Stimulated activated CD4-positive, alpha-beta T cell treated with anti-CD3 and anti-CD28 coated beads, Interleukin-4, amount 100 ng/mL, for 1 hour (primary cell): ENCODE measurements at regions not wholly inside any gene's neighbourhood (a gene's known extent, or its start where the extent isn't known, plus 50 kb on each side); places are given as distances from the start of the nearest gene placed in this dataset.
"Not testable (repeated sequence)": the region's sequence is repeated elsewhere in the genome, so short reads cannot be mapped to it uniquely, and the experiment has no call there.

ENCODE experiments used
- DNase-seq: peaks from one replicate; pipeline ENCODE4 v3.0.0-alpha.2; 2020

DNA sequence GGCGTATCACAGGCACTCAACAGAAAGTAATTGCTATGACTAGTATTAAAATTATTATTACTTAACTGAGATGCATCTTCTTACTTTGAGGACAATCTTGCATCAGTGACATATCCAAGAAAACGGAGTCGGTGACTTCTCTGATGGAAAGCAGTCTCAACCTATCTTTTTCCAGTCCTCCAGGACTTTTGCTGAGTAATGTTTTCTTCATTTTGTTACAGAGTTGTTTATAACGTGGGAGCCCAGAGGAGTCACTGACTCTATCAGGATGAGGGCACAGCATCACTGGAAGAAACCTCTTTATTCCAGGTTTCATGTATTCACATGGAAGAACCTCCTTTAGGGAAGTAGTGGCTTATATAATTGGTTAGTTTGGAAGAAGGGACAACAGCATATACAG lies 51.5 kb upstream of the MELK start:
- DNase-seq, result no peak

DNA sequence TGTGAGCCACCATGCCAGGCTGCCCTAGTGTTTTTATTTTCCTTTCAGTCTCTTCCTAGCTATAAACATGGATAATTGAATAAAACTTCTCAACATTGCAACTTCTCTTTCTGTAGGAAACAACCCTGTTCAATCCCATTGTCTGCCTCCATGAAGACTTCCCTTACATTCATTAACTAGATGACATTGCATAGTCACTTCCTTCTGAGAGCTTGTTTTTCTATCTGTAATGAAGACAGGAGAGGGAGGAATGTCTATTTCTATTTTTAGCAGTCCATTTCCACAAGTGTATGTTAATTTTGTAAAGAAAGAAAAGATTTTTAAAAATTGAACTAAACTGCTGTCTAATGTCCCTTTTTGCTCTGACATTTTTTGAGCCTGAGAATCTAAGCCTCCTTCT lies 55.6 kb upstream of the MELK start:
- DNase-seq, result no peak

DNA sequence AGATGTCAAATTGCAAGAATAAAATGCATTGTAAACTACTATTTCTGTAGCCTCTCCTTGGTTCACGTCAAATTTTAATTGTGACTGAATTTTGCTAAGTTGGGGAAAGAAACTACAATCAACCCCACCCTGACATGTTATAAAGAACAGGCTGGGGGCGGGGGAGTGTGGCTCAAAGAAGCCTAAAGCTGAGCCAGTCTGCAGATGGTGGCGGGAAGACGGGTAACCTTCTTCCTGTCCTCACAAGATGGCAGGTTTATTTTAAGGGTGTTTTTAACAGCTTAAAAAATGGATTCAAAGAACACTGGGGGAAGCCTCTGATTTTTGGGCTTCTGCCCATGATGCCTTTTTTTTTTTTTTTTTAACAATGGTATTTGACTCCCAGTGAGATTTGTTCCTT lies 68.5 kb upstream of the MELK start:
- peak; percentile 12 for DNase-seq

DNA sequence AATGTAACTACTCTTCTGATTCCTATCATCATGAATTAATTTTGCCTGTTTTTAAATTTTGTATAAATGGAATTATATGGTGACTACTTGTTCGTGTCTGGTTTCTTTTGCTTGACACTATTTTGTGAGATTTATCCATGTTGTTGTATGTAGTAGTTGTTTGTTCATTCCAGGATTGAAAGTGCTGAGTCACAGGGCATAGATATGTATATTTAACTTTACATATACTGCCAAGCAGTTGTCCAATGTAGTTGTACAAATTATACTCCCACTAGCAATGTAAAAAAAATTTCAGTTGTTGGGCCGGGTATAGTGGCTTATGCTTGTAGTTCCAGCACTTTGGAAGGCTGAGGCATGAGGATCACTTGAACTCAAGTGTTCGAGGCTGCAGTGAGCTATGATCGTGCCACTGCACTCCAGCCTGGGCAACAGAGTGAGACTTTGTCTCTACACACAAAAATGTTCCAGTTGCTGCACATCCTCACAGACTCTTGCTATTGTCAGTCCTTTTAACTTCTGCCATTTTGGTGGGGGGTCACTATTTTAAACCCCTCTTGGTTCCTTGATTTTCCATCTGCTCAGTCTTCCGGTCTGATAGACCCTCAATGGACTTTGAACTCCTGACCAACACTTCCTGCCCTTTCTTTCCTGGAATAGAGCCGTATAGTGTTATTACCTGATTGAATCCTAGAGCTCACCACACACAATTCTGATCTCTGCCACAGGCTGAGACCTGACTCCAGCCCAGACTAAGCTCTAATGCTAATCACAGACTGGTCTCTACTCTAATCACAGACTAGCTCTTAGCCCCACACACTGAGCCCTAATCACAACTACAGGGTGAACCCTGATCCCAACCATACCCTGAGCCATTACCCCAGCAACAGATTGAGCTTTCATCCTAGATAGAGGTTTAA lies 69.3 kb upstream of the MELK start:
- DNase-seq, result no peak

DNA sequence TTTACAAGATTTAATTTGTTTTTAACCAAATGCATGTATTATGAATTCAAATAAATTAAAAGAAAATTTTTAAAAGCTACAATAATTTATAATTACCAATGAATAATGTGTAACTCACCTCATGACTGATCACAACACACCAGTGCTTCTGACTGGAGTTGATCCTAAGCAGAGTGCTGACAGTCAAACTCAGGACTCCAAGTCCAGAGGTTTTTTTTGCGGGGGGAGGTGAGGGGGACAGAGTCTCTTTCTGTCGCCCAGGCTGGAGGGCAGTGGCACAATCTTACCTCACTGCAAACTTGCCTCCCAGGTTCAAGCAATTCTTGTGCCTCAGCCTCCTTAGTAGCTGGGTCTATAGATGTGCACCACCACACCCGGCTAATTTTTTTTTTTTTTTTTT lies 71.0 kb upstream of the MELK start:
- DNase-seq, result no peak

DNA sequence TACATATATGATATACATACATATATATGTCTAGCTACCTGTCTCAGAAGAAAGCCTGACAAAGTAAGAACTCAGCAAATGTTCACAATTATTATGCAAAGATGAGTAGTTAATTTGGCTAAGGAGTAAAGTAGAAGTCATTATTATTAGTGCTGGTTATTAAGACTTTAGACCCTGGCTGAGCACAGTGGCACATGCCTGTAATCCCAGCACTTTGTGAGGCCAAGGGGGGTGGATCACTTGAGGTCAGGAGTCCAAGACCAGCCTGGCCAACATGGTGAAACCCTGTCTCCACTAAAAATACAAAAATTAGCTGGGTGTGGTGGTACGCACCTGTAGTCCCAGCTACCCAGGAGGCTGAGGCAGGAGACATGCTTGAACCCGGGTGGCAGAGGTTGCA lies 71.8 kb upstream of the MELK start:
- not testable (repeated sequence) for DNase-seq

DNA sequence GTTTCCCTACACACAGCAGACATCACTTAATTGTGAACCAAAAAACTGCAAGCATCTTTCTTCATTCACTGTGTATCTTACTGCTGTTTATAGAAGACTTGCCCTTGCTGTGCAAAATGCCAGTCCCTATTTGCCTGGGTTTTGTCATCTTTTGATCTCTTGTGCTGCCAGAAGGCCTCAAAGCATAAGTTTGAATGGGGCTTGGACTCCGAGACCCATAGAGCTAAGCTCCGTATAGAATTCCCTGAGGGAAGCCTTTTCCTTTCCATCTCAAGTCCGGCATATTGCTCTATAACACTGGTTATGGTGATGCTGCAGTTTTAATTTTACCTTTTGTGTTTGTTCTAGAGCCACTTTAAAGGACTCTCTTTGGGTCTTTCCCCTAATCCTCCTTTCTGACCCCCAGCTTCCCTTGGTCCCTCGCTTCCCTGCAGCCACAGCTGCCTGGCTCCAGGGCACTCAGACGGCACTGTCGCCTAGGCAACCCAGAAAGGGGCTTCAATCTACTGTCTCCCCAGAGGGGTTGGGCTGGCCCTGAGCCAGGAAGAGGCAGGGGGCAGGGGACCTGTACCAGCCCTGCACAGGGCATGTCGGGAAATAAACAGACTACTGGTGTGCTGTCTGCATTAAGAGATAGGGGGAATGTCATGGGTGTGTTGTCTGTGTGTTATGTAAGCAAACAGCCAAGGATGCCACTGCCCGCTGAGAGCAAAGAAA lies 73.4 kb upstream of the MELK start:
- no peak for DNase-seq

DNA sequence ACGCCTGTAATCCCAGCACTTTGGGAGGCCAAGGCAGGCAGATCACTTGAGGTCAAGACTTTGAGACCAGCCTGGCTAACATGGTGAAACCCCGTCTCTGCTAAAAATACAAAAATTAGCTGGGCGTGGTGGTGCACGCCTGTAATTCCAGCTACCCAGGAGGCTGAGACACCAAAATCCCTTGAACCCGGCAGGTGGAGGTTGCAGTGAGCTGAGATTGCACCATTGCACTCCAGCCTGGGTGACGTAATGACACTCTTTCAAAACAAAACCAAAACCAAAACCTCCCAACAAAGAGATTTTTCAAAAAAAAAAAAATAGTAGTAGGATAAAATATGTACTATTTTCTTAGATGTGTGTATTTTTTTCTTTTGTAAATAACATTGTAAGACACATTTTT lies 79.1 kb upstream of the MELK start:
- peak; percentile 19 for DNase-seq

DNA sequence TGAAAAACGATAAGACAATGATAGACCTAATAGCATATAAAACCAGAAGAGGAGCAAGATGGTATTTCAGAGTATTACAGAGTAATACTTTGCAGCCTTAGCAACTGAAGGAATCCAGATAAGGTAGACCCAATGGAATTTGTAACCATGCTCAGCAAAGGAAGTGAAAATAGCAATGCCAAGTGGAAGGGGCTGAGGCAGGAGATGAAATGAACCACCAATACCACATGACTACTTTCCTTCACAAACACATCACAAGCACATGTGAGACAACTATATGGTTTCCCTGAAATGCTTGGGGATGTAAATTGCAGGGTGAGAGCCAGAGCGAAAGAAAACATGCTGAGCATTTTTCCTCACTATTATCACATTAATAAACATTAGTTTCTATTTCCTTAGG lies 79.8 kb upstream of the MELK start:
- no peak for DNase-seq

DNA sequence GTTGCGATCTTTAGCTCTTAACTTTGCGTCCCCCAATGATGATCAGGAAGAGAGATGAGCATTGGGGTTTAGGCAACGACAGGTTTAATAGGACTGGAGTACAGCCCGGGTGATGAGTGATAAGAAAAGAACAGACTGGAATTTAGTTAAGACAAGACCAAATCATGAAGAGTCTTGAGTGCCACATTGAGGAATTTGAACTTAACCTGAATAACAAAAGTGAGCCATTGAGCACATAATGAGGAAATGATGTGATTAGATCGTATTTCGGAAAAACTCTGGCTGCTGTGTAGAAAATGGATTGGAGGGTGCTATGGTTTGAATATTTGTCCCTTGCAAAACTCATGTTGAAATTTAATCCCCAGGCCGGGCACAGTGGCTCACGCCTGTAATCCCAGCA lies 83.2 kb upstream of the MELK start:
- no peak for DNase-seq

DNA sequence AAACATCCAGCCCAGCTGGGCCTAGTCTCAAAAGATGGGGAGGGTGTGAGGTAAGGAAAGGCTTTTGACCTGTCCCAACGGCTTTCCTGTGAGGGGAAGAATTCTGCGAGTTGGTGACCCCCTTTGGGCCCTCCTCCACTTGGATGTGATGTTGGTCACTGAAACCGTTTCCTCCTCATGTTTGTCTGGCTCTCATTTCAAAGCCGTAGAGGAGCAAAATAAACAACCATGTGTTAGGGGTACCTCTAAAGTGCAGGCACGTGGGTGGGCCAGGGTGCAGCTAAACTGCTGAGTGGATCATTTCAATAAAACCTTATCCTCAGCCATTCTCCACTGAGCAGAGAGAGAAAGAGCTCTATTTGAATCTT lies 84.3 kb upstream of the MELK start:
- peak; percentile 25 for DNase-seq

DNA sequence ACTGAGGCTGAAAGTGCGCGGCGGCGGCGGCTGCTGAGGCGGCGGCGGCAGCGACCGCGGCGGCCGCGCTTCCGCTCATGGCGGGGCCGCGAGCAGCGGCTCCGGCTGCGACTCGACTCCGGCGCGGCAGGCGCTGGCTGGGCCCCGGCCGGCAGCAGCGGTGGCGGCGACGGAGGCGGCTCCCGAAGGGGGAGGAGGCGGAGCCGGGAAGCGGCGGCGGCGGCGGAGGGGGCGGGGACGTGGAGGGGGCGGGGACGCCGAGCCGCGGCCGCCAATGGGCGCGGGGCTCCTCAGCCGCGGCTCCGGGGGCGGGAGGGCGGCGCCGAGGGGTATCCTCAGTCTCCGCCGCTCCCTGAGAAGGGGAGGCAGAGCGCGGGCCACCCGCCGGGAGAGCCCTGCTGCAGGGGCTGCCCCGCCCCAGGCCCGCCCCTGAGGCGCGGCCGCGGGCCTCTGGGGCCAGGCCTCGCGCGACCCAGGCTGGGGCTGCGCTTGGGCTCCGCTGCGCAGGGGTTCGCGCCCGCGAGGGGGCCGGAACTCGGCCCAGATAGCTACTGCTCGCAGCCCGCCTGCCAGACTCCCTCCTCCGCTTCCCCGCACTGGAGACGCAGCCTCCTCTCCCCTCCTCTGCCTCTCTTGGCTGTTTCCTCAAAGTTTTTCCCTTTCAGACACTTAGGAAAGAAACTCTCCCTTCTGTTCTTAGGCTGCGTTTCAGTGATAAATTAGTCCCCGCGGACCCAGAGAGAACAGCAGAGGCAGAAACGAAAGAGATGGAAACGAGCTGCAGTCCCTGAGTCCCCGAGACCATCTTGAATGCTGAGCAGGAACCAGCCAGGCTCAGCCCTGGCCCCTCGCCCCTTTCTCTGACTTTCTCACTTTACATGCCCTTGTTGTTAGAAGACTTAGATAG lies 85.0 kb upstream of the MELK start:
- DNase-seq, result peak; percentile 91

DNA sequence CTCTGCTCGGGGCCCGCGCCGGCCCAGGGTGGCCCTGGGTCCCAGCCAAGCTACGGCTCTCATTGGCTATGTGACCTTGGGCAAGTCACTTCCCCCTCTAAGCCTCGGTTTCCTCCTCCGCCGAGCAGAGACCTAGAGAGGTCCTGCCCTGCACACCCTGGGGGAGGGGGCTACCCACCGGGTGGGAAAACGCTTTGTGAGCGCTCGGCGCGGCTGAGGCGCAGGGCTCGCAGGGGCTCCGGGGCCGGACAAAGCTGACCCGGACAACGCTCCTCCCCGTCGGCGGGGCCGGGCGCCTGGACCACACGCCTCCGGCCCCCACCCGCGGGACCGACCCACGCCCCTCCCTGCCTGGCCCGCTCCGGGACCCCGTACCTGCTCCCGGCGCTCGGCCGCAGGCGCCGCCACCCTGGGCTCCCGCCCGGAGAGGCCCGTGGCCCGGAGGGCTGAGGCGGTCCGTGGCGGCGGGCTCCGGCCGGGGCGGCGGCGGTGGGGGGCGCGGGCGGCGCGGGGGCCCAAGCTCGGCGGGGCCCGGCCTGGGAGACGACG lies 85.7 kb upstream of the MELK start:
- peak; percentile 55 for DNase-seq

DNA sequence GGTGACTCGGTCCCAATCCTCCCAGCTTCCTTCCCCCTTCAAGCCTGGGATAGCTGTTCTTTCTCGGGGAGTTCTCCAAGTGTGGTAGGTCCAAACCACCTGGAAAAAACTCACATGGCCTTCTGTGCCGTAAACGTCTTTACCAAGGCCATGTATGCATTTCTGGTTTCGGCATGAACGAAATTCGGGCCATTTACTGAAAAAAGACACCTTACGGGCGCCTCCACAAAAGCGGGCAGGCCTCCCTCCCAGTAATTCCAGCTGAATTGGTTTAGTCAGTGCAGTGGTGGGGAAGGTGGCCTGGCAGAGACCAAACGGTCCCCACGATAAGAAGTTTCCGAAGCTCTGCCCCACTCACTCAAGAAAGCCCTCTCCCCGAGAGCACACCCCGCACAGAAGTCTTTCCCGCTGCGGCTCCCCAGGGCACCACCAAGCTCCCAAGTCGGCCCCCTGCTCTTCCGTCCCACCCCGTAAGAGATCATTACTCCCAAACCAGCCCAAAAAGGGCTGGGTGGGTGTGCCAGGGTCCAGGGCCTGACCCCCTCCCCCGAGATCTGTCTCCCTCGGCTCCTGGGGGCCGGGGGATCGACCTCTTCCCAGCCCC lies 86.3 kb upstream of the MELK start:
- no peak for DNase-seq

DNA sequence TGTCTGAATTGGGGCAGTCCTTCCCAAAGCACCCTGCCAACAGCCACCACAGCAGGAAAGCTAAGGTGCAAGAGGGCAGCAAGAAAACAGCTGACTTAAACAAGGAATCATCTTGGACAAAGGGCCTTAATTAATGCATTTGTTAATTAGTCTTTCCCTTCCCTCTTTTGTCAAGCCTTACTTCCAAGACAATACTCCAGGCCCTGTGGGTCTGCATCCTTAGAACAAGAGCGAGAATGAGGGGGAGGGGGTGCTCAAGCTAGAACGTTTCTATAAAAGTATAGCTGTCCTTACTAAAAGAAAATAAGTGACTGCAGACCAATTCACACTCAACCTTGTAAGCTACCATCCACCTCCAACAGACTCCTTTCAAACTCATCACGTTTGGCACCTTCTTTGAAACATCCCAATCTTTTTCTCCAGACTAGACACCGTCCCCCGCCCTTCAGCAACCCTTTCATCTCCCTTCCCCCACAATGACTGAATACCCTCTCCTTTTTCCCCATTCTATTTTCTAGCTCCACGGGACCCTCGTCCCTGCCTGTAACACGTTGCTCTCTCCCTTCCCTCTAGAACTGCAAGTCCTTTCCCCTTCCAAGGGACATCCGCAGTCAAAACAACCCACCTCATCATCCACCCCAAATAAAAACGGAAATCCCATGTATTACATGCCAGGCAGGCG lies 85.7 kb upstream of the RNF38 start:
- no peak for DNase-seq

DNA sequence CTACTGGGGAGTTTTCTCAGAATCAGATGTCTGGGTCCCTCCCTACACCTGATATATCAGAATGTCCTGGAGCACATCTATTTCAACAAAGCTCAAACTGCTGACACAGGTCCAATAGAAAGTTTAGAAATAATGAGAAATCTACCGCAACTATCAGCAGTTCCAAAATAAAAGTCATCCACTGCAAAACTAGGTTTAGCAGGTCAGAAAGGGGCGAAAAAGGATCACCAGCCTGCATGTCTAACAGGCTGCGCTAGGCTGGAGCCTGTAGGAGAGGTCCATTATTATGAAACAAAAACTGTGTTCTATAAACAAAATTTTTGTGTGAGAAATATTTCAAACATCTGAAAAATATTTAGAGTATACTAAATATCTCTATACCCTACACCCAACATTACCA lies 84.1 kb upstream of the RNF38 start:
- no peak for DNase-seq

DNA sequence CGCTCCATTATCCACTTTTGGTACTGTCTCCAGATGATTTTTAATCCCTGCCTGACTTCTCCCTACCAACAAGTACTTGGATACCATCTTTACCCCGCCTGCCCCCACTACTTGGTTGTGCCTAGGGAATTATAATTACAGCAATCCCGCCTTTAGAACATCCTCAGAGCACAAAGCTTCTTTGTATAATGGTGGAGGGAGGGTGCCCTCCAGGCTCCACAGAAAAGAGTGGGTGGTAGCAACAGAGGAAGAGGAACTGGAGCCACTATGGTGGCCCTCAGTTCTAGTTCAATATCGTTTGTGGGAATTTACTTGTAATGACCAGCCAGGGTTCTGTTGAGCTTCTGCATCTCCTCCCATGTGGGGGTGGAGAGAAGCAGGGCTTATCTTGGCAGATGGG lies 79.0 kb upstream of the RNF38 start:
- DNase-seq, result no peak

DNA sequence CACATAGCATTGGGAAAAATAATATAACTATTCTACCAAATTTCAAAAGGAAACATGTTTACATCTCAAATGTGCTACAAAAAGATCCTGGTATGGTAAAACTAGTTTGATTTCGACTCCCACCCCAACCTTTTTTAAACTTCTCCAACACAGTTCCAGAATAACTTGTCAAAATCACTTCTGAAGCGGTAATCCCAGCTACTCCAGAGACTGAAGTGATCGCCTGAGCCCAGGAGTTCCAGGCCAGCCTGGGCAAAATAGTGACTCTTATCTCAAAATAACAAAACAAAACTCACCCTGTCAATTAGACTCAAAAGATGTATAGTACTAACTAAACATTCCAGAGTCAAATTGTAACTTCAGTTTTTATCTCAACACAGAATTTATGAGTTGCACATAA lies 71.3 kb upstream of the RNF38 start:
- no peak for DNase-seq

DNA sequence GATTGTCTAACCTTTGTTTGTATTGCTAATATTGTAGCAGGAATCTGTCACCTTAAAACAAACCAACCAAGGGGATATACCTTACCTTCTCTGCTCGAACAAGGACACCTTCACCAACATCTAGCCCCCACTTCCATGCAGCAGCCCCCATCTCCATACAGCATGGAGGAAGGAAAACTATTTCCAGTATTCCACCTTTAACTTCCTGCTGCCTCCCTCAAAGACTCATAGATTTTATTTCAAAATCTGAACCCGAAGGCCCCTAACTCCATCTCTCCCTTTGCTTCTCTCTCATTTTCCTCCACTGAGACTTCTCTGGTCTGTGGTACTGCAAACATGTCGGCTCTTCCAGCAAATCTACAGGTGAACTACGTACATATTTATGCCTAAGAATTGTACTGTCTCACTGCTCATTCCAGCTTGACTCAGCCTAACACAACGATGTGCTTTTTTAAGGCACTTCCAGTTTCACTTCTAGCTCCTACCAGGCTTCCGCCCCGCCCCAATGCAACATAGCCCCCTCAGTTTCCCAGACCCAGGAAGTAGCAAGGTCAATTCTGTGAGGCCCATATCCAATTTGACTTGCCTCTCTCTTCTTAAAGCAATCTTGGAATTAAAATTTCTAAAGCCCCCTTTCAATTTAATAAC lies 70.7 kb upstream of the RNF38 start:
- DNase-seq, result peak; percentile 61

DNA sequence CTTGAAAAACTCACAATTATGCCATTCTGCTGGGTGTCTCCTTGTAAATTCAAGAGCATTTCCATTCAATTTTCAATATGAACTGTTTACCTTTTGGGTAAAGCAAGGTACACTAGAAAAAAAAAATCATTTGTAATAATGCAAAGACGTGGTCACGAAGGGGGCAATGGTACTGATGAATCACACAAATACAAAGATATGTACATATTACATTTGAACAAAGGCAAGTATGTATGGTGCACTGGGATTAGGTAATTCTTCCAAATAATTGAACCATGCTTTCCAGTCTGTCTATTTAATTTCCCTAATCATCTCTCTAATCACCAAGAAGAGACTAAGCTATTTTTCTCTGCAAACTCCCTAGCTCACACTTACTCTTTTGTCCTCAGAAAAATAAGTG lies 63.4 kb upstream of the RNF38 start:
- no peak for DNase-seq

DNA sequence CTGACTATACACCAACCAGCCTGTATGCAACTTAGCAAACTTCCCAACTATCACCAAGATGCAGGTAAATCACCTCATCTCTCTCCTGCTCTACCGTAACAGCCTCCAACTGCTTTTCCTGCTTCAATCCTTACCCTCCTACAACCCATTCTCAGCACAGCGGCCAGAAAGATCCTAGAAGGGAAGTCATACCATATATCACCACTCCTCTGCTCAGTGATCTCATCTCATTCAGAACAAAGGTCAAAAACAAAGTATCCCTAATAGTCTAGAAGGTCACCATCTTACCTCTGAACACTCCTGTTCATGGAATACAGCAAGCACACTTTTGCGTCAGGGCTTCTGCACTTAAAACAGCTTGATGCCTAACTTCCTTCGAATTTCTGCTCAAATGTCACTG lies 62.2 kb upstream of the RNF38 start:
- DNase-seq, result no peak

DNA sequence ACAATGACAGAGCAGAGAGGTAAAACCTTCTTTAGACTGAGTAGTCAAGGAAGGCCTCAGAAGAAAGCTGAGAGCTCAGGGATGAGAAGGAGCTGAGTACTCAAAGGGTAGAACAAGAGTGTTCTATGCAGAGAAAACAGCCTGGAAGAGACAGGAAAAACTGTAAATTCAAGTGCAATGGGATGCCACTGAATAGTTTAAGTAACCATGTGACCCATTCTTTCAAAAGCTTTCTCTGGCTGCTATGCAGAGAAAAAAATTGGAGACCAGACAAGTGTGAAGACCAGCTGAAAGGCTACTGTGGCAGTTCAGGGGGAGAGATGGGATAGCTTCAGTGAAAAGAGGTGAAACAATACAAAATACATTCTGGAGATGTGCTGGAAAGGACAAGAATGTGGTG lies 61.3 kb upstream of the RNF38 start:
- no peak for DNase-seq
